Spleen (tissue), 7 donors: ENCODE measurements at regions not wholly inside any gene's neighbourhood (a gene's known extent, or its start where the extent isn't known, plus 50 kb on each side); places are given as distances from the start of the nearest gene placed in this dataset.

ENCODE experiments used
- POLR2A ChIP-seq, 3 donors: fragments of 450-650 bp; IDR thresholded peaks; one replicate each; pipeline ENCODE4 v1.5.1; 2017; ENCODE audit warnings: antibody characterized with exemption in 3 of 3, mild to moderate bottlenecking in 1 of 3
- POLR2AphosphoS5 ChIP-seq, 3 donors: sonication (generic); formaldehyde crosslinking; IDR thresholded peaks; one replicate each; pipeline ENCODE4 v1.5.1; 2017; ENCODE audit warnings: antibody characterized with exemption in 3 of 3
- TF ChIP-seq, protein P1 (sequence below), 11 experiments: fragments of 200-600 bp in 7 of 11; fragments of 450-650 bp in 4 of 11; sonication (generic) in 4 of 11; IDR thresholded peaks in 8 of 11; conservative IDR thresholded peaks in 3 of 11; 1 replicate in 7 of 11; 2 replicates in 4 of 11; pipeline versions ENCODE4 v1.4.0 to v1.8.0; 2016 to 2021; ENCODE audit warnings: antibody characterized with exemption in 11 of 11, inconsistent platforms in 4 of 11, mild to moderate bottlenecking in 1 of 11
- donor health status: DM: no; HTN: no; CAD: no; lungs with moderate emphysema.
- donor health status: DM: no; HTN: no; CAD: no.
- donor health status: DM: no; HTN: no; CAD: no.

GRCh38 chr10:25694206-25694933 is 239.7 kb upstream of the MYO3A start:
- no peak for TF ChIP-seq POLR2A (IDR thresholded peaks at IDR 0.05)
- TF ChIP-seq, protein P1, sequence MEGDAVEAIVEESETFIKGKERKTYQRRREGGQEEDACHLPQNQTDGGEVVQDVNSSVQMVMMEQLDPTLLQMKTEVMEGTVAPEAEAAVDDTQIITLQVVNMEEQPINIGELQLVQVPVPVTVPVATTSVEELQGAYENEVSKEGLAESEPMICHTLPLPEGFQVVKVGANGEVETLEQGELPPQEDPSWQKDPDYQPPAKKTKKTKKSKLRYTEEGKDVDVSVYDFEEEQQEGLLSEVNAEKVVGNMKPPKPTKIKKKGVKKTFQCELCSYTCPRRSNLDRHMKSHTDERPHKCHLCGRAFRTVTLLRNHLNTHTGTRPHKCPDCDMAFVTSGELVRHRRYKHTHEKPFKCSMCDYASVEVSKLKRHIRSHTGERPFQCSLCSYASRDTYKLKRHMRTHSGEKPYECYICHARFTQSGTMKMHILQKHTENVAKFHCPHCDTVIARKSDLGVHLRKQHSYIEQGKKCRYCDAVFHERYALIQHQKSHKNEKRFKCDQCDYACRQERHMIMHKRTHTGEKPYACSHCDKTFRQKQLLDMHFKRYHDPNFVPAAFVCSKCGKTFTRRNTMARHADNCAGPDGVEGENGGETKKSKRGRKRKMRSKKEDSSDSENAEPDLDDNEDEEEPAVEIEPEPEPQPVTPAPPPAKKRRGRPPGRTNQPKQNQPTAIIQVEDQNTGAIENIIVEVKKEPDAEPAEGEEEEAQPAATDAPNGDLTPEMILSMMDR (IDR thresholded peaks at IDR 0.05 in 8 of 11, conservative IDR thresholded peaks at IDR 0.05 in 3 of 11) = no peak
- no peak for TF ChIP-seq POLR2AphosphoS5 (IDR thresholded peaks at IDR 0.05)
